HepG2 (cell line): ENCODE measurements at regions not wholly inside any gene's neighbourhood (a gene's known extent, or its start where the extent isn't known, plus 50 kb on each side); places are given as distances from the start of the nearest gene placed in this dataset.

Experiments
- ARID4A ChIP-seq: sonication (generic); formaldehyde crosslinking; IDR thresholded peaks from 2 replicates; pipeline ENCODE4 v1.5.0; 2020; ENCODE audit warnings: mild to moderate bottlenecking, missing genetic modification reagents, borderline replicate concordance
- BATF2 ChIP-seq: sonication (generic); formaldehyde crosslinking; IDR thresholded peaks from 2 replicates; pipeline ENCODE4 v1.8.0; 2022; ENCODE audit warnings: mild to moderate bottlenecking, missing genetic modification reagents, moderate library complexity
- FOXA1 ChIP-seq, 2 experiments: fragments of 450-650 bp in 1 of 2; sonication (generic) in 1 of 2; formaldehyde crosslinking in 1 of 2; IDR thresholded peaks; 2 replicates each; pipeline versions ENCODE4 v1.4.0 to v1.6.1; 2016 to 2020; ENCODE audit warnings: missing genetic modification reagents in 1 of 2
- HINFP ChIP-seq: sonication (generic); formaldehyde crosslinking; IDR thresholded peaks from 2 replicates; pipeline ENCODE4 v1.4.0; 2020; ENCODE audit warnings: low read depth, mild to moderate bottlenecking, missing genetic modification reagents
- JARID2 ChIP-seq: sonication (generic); formaldehyde crosslinking; IDR thresholded peaks from 2 replicates; pipeline ENCODE4 v1.8.1; 2023; ENCODE audit warnings: missing genetic modification reagents, inconsistent platforms; ENCODE audit not compliant: insufficient replicate concordance
- MLX ChIP-seq: IDR thresholded peaks from 2 replicates; pipeline ENCODE4 v1.6.1; 2016
- MYPOP ChIP-seq: sonication (generic); formaldehyde crosslinking; IDR thresholded peaks from 2 replicates; pipeline ENCODE4 v1.8.1; 2023; ENCODE audit warnings: mild to moderate bottlenecking, moderate library complexity, missing genetic modification reagents
- USF2 ChIP-seq, 2 experiments: sonication (generic) in 1 of 2; formaldehyde crosslinking in 1 of 2; IDR thresholded peaks; 2 replicates each; pipeline versions ENCODE4 v1.5.1 to v1.6.1; 2011 to 2020; ENCODE audit warnings: borderline replicate concordance in 1 of 2, low read depth in 1 of 2, low read length in 1 of 2, mild to moderate bottlenecking in 1 of 2, missing genetic modification reagents in 1 of 2, moderate library complexity in 1 of 2
- ZGPAT ChIP-seq: IDR thresholded peaks from 2 replicates; pipeline ENCODE4 v1.6.1; 2016; ENCODE audit warnings: mild to moderate bottlenecking
- ZNF274 ChIP-seq: sonication (generic); formaldehyde crosslinking; IDR thresholded peaks from 2 replicates; pipeline ENCODE4 v1.5.1; 2020; ENCODE audit warnings: mild to moderate bottlenecking, missing genetic modification reagents

GRCh38 chr6:149249370-149250357 is 67.8 kb upstream of the TAB2 start (continued):
- TF ChIP-seq MYPOP (CRISPR knock-in tag) = no peak
- no peak for TF ChIP-seq FOXA1 (IDR thresholded peaks at IDR 0.05)
- TF ChIP-seq FOXA1 (CRISPR knock-in tag; IDR thresholded peaks at IDR 0.05) = peak; percentile 24; the same call in 1 of the 2 replicates
- TF ChIP-seq MLX (CRISPR knock-in tag) = no peak
- TF ChIP-seq BATF2 = no peak
- no peak for TF ChIP-seq JARID2 (CRISPR knock-in tag)
- TF ChIP-seq ZGPAT (CRISPR knock-in tag) = peak; percentile 63; the same call in 1 of the 2 replicates
- TF ChIP-seq HINFP (CRISPR knock-in tag) = no peak
- no peak for TF ChIP-seq ZNF274
- TF ChIP-seq USF2 (IDR thresholded peaks at IDR 0.05; ENCODE audit: low read depth, low read length) = no peak
- TF ChIP-seq USF2 (CRISPR knock-in tag; IDR thresholded peaks at IDR 0.05; ENCODE audit: borderline replicate concordance) = no peak
- TF ChIP-seq ARID4A (CRISPR knock-in tag) = no peak
